C4-2B (cell line): ENCODE measurements at regions not wholly inside any gene's neighbourhood (a gene's known extent, or its start where the extent isn't known, plus 50 kb on each side); places are given as distances from the start of the nearest gene placed in this dataset.

Experiments used
- ZFX ChIP-seq: fragments of 450-650 bp; IDR thresholded peaks from 2 replicates; pipeline ENCODE4 v1.6.1; 2017
- TF ChIP-seq, protein P1 (sequence below): fragments of 450-650 bp; conservative IDR thresholded peaks from 2 replicates; pipeline ENCODE4 v1.5.1; 2017; ENCODE audit warnings: mild to moderate bottlenecking

DNA sequence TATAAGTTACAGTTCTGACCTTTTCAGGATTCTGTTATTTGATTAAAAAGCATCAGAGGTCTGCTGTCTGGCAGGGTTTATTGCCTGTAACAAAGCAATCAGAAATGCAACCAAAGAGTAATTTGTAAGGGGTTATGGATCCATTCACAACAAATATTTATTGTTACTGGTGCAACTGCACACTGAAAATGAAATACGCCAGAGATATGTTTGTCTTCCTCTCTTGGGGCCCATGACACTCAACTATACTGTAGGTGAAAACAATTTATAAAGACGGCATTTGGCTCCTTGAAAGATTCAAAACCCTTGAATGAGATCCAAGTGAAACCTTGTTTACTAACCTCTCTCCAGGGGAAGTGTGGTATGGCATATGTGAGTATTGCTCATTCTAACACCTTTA, 452.2 kb downstream of the MBD2 start:
- TF ChIP-seq, protein P1, sequence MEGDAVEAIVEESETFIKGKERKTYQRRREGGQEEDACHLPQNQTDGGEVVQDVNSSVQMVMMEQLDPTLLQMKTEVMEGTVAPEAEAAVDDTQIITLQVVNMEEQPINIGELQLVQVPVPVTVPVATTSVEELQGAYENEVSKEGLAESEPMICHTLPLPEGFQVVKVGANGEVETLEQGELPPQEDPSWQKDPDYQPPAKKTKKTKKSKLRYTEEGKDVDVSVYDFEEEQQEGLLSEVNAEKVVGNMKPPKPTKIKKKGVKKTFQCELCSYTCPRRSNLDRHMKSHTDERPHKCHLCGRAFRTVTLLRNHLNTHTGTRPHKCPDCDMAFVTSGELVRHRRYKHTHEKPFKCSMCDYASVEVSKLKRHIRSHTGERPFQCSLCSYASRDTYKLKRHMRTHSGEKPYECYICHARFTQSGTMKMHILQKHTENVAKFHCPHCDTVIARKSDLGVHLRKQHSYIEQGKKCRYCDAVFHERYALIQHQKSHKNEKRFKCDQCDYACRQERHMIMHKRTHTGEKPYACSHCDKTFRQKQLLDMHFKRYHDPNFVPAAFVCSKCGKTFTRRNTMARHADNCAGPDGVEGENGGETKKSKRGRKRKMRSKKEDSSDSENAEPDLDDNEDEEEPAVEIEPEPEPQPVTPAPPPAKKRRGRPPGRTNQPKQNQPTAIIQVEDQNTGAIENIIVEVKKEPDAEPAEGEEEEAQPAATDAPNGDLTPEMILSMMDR = no peak
- no peak for TF ChIP-seq ZFX
